ENCODE measurements at regions not wholly inside any gene's neighbourhood (a gene's known extent, or its start where the extent isn't known, plus 50 kb on each side); places are given as distances from the start of the nearest gene placed in this dataset.

DNA sequence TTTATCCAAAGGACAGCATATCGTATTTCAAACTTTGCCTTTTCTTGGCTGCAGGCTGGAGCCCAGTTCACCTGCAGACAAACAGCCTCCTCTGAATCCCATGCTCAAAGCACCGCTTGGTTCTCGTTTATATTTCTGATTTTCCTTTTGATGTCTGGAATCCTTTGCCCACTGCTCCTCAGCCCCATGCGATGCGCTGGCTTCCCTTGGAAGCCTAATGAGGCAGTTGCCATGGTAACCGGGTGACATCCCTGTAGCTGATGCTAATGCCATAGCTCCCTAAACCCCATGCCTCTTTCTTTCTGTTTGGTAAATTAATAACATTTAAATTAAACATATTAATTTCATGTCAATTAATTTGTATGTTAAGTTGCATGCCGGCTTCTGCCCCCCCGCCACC lies 327.1 kb downstream of the PRDM2 start:
- Mint-ChIP-seq H3K4me1 (no peaks in the 10 kb centered on the region), H3K4me3 (no peak overlapping the region), H3K27ac (no peak overlapping the region), H3K9me3 (peaks cover 0 to 4% (median 0%) of the 10 kb centered on the region in 3 donors), H3K27me3 (peaks cover 2 to 32% of the 10 kb centered on the region in 2 donors), H3K36me3 (no peaks in the 10 kb centered on the region)
- ATAC-seq (replicated peaks in 1 of 4) (no peak), DNase-seq (no peak)
- H3K36me3 ChIP-seq (ENCODE audit: control insufficient read depth in 2 of 2, extremely low read depth in 1 of 2, insufficient read depth in 1 of 2, low read length in 1 of 2) = no peaks in the 10 kb centered on the region
- no peak overlapping the region for H3K4me3 ChIP-seq (ENCODE audit: control insufficient read depth in 1 of 2, extremely low read depth in 1 of 2, low read length in 1 of 2)
- no peaks in the 10 kb centered on the region for H3K9me3 ChIP-seq
- H3K27me3 ChIP-seq (replicated peaks in 1 of 2; ENCODE audit: control insufficient read depth in 2 of 2, extremely low read depth in 1 of 2, insufficient read depth in 2 of 2, low read length in 1 of 2) = no peaks in the 10 kb centered on the region
- POLR2A ChIA-PET = no interaction called here
- H3K4me1 ChIP-seq (ENCODE audit: control insufficient read depth in 1 of 2, extremely low read depth in 1 of 2, insufficient read depth in 2 of 2, low read length in 2 of 2) = no peaks in the 10 kb centered on the region
- CTCF ChIA-PET = no interaction called here
- H3K27ac ChIP-seq (ENCODE audit: low read length) = no peak overlapping the region
- WGBS (ENCODE audit: insufficient coverage) = 76% methylated on average over 5 of the region's 8 CpGs

DNA sequence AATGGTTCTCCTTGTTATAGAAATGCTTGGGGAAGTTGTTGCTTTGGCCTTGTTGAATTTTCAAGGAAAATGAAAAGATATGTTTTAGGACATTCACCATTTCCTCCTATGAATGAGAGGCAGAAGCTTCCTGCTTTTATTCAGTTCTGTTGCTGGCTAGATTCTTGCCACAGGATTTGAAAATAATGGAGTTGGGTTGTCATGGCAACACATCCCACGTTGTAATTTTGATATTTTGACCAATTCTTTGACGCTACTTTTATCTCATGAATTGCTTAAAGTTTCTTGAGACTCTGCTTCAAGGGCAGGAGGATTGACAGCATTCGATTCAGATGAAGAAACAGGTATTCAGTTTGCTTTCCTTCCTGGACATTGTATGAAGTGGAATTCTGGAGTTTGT lies 331.5 kb downstream of the PRDM2 start:
- Histone ChIP-seq H3K27me3 (replicated peaks in 1 of 2; ENCODE audit: control insufficient read depth in 2 of 2, extremely low read depth in 1 of 2, insufficient read depth in 2 of 2, low read length in 1 of 2) (no peaks in the 10 kb centered on the region), H3K9me3 (no peaks in the 10 kb centered on the region), H3K36me3 (ENCODE audit: control insufficient read depth in 2 of 2, extremely low read depth in 1 of 2, insufficient read depth in 1 of 2, low read length in 1 of 2) (no peaks in the 10 kb centered on the region), H3K4me1 (ENCODE audit: control insufficient read depth in 1 of 2, extremely low read depth in 1 of 2, insufficient read depth in 2 of 2, low read length in 2 of 2) (no peaks in the 10 kb centered on the region), H3K27ac (ENCODE audit: low read length) (no peak overlapping the region), H3K4me3 (ENCODE audit: control insufficient read depth in 1 of 2, extremely low read depth in 1 of 2, low read length in 1 of 2) (no peak overlapping the region)
- H3K27ac Mint-ChIP-seq = no peak overlapping the region
- no peaks in the 10 kb centered on the region for H3K36me3 Mint-ChIP-seq
- POLR2A ChIA-PET = no interaction called here
- H3K9me3 Mint-ChIP-seq = peaks cover 4 to 13% (median 7%) of the 10 kb centered on the region in 3 donors
- peaks cover 2 to 35% of the 10 kb centered on the region in 2 donors for H3K27me3 Mint-ChIP-seq
- no peak overlapping the region for H3K4me3 Mint-ChIP-seq
- ATAC-seq (replicated peaks in 1 of 4) = no peak
- no peaks in the 10 kb centered on the region for H3K4me1 Mint-ChIP-seq
- CTCF ChIA-PET = no interaction called here
- DNase-seq = no peak
- 42% methylated on average over 2 of the region's 3 CpGs for WGBS (ENCODE audit: insufficient coverage)

DNA sequence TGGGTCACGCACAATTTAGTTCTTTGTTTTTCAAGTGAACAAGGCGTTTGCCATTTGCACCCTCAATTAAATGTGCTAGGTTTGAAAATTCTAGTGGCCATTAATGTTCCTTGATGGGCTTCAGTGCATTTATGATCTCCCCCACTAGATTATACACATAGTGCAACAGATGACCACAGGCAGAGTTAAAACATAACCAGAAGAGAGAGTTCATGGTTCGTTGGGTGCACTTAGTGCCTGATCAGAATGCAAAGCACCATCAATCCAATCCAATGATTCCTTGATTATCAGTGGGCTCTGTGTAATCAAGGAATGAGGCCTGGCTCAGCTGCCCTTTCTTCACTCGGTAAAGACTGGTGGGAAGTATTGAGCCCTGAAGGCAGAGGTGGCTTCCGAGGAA lies 334.5 kb downstream of the PRDM2 start:
- H3K9me3 Mint-ChIP-seq = peaks cover 2 to 13% (median 4%) of the 10 kb centered on the region in 3 donors
- H3K4me1 Mint-ChIP-seq = no peaks in the 10 kb centered on the region
- Histone ChIP-seq H3K36me3 (ENCODE audit: control insufficient read depth in 2 of 2, extremely low read depth in 1 of 2, insufficient read depth in 1 of 2, low read length in 1 of 2) (no peaks in the 10 kb centered on the region), H3K4me3 (ENCODE audit: control insufficient read depth in 1 of 2, extremely low read depth in 1 of 2, low read length in 1 of 2) (no peak overlapping the region), H3K4me1 (ENCODE audit: control insufficient read depth in 1 of 2, extremely low read depth in 1 of 2, insufficient read depth in 2 of 2, low read length in 2 of 2) (no peaks in the 10 kb centered on the region), H3K9me3 (no peaks in the 10 kb centered on the region), H3K27ac (ENCODE audit: low read length) (no peak overlapping the region), H3K27me3 (replicated peaks in 1 of 2; ENCODE audit: control insufficient read depth in 2 of 2, extremely low read depth in 1 of 2, insufficient read depth in 2 of 2, low read length in 1 of 2) (no peaks in the 10 kb centered on the region)
- ChIA-PET CTCF (no interaction called here), POLR2A (no interaction called here)
- no peaks in the 10 kb centered on the region for H3K36me3 Mint-ChIP-seq
- no peak for ATAC-seq (replicated peaks in 1 of 4)
- WGBS (ENCODE audit: insufficient coverage) = 67% methylated on average over 3 of the region's 5 CpGs
- no peak overlapping the region for H3K4me3 Mint-ChIP-seq
- peaks cover 0 to 32% of the 10 kb centered on the region in 2 donors for H3K27me3 Mint-ChIP-seq
- DNase-seq = no peak
- no peak overlapping the region for H3K27ac Mint-ChIP-seq

DNA sequence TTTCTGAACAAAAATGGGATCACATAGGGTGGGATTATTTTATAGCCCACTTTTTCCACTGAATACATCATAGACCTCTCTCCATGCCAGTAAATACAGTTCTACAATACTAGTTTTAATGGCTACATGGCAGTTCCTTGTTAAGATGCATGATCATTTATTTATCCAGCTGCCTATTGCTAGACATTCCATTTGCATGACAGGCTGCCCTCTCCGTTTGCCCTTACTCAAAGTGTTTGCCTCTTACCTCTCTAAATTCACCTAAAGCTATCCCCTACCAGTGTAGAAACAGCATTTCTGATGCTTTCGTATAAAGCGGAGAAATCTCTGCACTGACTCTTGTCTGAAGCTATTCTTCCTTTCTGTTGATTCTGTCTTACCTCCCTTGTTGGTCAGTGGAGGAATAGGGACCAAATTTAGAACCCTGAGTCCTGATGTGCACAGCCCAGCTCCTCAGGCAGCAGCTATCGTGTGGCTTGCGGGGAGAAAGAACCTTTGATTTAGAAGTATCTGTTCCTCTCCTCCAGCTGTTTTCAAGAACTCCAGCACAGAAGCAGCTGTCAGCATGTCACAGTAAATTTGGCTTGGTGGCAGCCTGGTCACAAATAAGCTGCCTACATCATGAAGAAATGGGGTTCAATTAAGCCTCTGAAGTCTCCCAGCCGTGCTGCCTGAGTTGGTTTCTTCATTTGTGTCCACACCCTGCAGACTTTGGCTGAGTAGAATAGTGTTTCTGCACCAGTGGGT lies 337.3 kb downstream of the PRDM2 start:
- ChIA-PET POLR2A (interaction anchor here in 1 of 2 donors (0.5 kb wide), 1 partner anchor 111 kb away, joined by 3 read pairs; no protein-coding TSS in a partner anchor), CTCF (no interaction called here)
- Histone ChIP-seq H3K36me3 (ENCODE audit: control insufficient read depth in 2 of 2, extremely low read depth in 1 of 2, insufficient read depth in 1 of 2, low read length in 1 of 2) (no peaks in the 10 kb centered on the region), H3K4me3 (ENCODE audit: control insufficient read depth in 1 of 2, extremely low read depth in 1 of 2, low read length in 1 of 2) (no peak overlapping the region), H3K27ac (ENCODE audit: low read length) (no peak overlapping the region), H3K9me3 (no peaks in the 10 kb centered on the region), H3K4me1 (ENCODE audit: control insufficient read depth in 1 of 2, extremely low read depth in 1 of 2, insufficient read depth in 2 of 2, low read length in 2 of 2) (no peaks in the 10 kb centered on the region), H3K27me3 (replicated peaks in 1 of 2; ENCODE audit: control insufficient read depth in 2 of 2, extremely low read depth in 1 of 2, insufficient read depth in 2 of 2, low read length in 1 of 2) (no peaks in the 10 kb centered on the region)
- no peak overlapping the region for H3K4me3 Mint-ChIP-seq
- no peaks in the 10 kb centered on the region for H3K4me1 Mint-ChIP-seq
- H3K36me3 Mint-ChIP-seq = no peaks in the 10 kb centered on the region
- peaks cover 0 to 24% of the 10 kb centered on the region in 2 donors for H3K27me3 Mint-ChIP-seq
- 72% methylated on average over 4 of the region's 6 CpGs for WGBS (ENCODE audit: insufficient coverage)
- H3K27ac Mint-ChIP-seq = no peak overlapping the region
- no peak for DNase-seq
- peaks cover 8 to 27% (median 15%) of the 10 kb centered on the region in 3 donors for H3K9me3 Mint-ChIP-seq
- no peak for ATAC-seq (replicated peaks in 1 of 4)

DNA sequence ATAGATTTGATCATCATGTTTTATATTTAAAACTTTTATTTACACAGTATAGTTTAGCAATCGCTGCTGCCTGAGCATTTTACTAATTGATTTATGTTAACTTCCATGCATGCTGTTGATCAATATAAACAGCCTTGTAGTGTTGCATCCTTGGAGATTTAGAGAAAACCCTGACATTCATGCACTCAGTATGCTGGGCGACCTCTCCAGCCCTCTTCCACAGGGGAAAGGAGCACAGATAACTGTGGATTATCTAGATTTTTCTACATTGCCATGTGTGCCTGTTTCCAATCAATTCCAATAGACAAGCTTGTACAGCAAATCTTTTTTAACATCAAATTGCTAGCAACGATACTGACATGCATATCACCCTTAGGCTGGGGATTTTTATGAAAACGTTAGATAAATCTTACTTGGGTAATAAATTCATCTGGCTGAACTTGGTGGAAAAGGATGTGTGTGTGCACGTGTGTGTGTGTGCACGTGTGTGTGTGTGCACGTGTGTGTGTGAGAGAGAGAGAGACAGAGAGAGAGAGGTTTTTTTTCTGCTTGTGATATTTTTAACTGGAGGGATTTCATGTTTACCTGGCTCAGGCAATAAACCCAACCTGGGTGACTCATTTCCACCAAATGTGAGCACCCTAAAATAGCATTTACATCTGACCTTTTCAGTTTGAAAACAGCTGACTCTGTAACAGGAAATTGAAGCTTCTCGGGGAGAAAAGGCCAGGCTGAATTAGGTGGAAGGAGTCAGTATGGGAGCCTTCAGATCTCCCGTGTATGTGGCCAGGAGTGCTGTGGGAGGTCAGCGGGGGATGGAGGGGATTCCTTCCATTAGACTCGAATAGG lies 339.8 kb downstream of the PRDM2 start:
- Histone ChIP-seq H3K4me1 (ENCODE audit: control insufficient read depth in 1 of 2, extremely low read depth in 1 of 2, insufficient read depth in 2 of 2, low read length in 2 of 2) (no peaks in the 10 kb centered on the region), H3K27me3 (replicated peaks in 1 of 2; ENCODE audit: control insufficient read depth in 2 of 2, extremely low read depth in 1 of 2, insufficient read depth in 2 of 2, low read length in 1 of 2) (no peaks in the 10 kb centered on the region), H3K9me3 (no peaks in the 10 kb centered on the region), H3K27ac (ENCODE audit: low read length) (no peak overlapping the region), H3K4me3 (ENCODE audit: control insufficient read depth in 1 of 2, extremely low read depth in 1 of 2, low read length in 1 of 2) (no peak overlapping the region), H3K36me3 (ENCODE audit: control insufficient read depth in 2 of 2, extremely low read depth in 1 of 2, insufficient read depth in 1 of 2, low read length in 1 of 2) (no peaks in the 10 kb centered on the region)
- Mint-ChIP-seq H3K27ac (no peak overlapping the region), H3K36me3 (no peaks in the 10 kb centered on the region), H3K27me3 (peaks cover 1 to 18% of the 10 kb centered on the region in 2 donors), H3K9me3 (peaks cover 5 to 27% (median 16%) of the 10 kb centered on the region in 3 donors), H3K4me3 (no peak overlapping the region), H3K4me1 (no peaks in the 10 kb centered on the region)
- CTCF ChIA-PET = interaction anchor here in 1 of 2 donors (0.6 kb wide), 1 partner anchor 83 kb away, joined by 3 read pairs; no protein-coding TSS in a partner anchor
- 52% methylated on average over 6 of the region's 11 CpGs for WGBS (ENCODE audit: insufficient coverage)
- DNase-seq = no peak
- ATAC-seq (replicated peaks in 1 of 4) = no peak
- POLR2A ChIA-PET = no interaction called here

DNA sequence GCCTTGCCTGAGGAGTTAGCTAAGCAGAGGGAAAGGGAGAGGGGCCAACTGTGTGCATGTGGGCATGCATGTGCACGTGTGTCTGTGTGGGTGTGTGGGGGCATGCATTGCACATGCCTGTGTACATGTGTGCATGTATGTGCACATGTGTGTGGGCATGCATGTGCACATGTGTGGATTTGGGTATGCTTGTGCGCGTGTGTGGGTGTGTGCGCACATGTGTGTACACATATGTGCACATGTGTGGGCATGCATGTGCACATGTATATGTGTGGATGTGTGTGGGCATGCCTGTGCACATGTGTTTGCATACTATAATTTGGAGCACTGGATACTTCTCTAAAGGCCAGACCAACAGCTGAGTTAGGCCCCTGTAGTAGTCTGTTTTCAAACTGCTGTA lies 350.0 kb downstream of the PRDM2 start:
- CTCF ChIA-PET = no interaction called here
- H3K4me1 Mint-ChIP-seq = no peaks in the 10 kb centered on the region
- H3K4me3 ChIP-seq (ENCODE audit: control insufficient read depth in 1 of 2, extremely low read depth in 1 of 2, low read length in 1 of 2) = no peak overlapping the region
- no peak overlapping the region for H3K27ac Mint-ChIP-seq
- no peaks in the 10 kb centered on the region for H3K4me1 ChIP-seq (ENCODE audit: control insufficient read depth in 1 of 2, extremely low read depth in 1 of 2, insufficient read depth in 2 of 2, low read length in 2 of 2)
- H3K9me3 ChIP-seq = no peaks in the 10 kb centered on the region
- H3K36me3 ChIP-seq (ENCODE audit: control insufficient read depth in 2 of 2, extremely low read depth in 1 of 2, insufficient read depth in 1 of 2, low read length in 1 of 2) = no peaks in the 10 kb centered on the region
- DNase-seq (no peak), ATAC-seq (replicated peaks in 1 of 4) (no peak)
- WGBS (ENCODE audit: insufficient coverage) = 63% methylated on average over 4 of the region's 4 CpGs
- H3K36me3 Mint-ChIP-seq = no peaks in the 10 kb centered on the region
- POLR2A ChIA-PET = no interaction called here
- no peak overlapping the region for H3K4me3 Mint-ChIP-seq
- no peak overlapping the region for H3K27ac ChIP-seq (ENCODE audit: low read length)
- H3K27me3 Mint-ChIP-seq = peaks cover 6 to 16% of the 10 kb centered on the region in 2 donors
- H3K27me3 ChIP-seq (replicated peaks in 1 of 2; ENCODE audit: control insufficient read depth in 2 of 2, extremely low read depth in 1 of 2, insufficient read depth in 2 of 2, low read length in 1 of 2) = peaks cover 0 to 21% of the 10 kb centered on the region in 2 experiments
- H3K9me3 Mint-ChIP-seq = peaks cover 0 to 8% (median 5%) of the 10 kb centered on the region in 3 donors

All from T-cell (primary cell).